ENCODE measurements at regions not wholly inside any gene's neighbourhood (a gene's known extent, or its start where the extent isn't known, plus 50 kb on each side); places are given as distances from the start of the nearest gene placed in this dataset.

GRCh38 chr1:208595745-208596144 lies 351.6 kb upstream of the PLXNA2 start:
- TF ChIP-seq, protein P1, sequence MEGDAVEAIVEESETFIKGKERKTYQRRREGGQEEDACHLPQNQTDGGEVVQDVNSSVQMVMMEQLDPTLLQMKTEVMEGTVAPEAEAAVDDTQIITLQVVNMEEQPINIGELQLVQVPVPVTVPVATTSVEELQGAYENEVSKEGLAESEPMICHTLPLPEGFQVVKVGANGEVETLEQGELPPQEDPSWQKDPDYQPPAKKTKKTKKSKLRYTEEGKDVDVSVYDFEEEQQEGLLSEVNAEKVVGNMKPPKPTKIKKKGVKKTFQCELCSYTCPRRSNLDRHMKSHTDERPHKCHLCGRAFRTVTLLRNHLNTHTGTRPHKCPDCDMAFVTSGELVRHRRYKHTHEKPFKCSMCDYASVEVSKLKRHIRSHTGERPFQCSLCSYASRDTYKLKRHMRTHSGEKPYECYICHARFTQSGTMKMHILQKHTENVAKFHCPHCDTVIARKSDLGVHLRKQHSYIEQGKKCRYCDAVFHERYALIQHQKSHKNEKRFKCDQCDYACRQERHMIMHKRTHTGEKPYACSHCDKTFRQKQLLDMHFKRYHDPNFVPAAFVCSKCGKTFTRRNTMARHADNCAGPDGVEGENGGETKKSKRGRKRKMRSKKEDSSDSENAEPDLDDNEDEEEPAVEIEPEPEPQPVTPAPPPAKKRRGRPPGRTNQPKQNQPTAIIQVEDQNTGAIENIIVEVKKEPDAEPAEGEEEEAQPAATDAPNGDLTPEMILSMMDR (conservative IDR thresholded peaks at IDR 0.05), result no peak
- Mint-ChIP-seq H3K4me1 (peaks cover 22% of the 10 kb centered on the region), H3K27me3 (ENCODE audit: insufficient read depth) (peaks cover 1% of the 10 kb centered on the region), H3K27ac (no peak overlapping the region), H3K4me3 (no peak overlapping the region), H3K9me3 (no peaks in the 10 kb centered on the region), H3K36me3 (ENCODE audit: low read depth) (no peaks in the 10 kb centered on the region)
- no peaks in the 10 kb centered on the region for H3K27me3 ChIP-seq (ENCODE audit: control insufficient read depth, insufficient read depth, low read length, poor library complexity, severe bottlenecking)
- WGBS, 2 experiments (ENCODE audit: insufficient coverage in 1 of 2, insufficient read length in 1 of 2), result 83 to 85% methylated on average over 4 of the region's 4 CpGs
- no peak for DNase-seq
- H3K4me3 ChIP-seq (ENCODE audit: low read length), result no peak overlapping the region
- H3K9ac ChIP-seq (ENCODE audit: extremely low read depth, low read length, poor library complexity, severe bottlenecking), result no peak overlapping the region
- peaks cover 6% of the 10 kb centered on the region for H3K4me1 ChIP-seq (ENCODE audit: control insufficient read depth, insufficient read depth, low read length)
- H3K27ac ChIP-seq (ENCODE audit: low read depth, low read length), result no peak overlapping the region
- H3K36me3 ChIP-seq (ENCODE audit: control insufficient read depth, insufficient read depth, low read length), result no peaks in the 10 kb centered on the region
- H3K9me3 ChIP-seq (ENCODE audit: control insufficient read depth, low read length), result no peaks in the 10 kb centered on the region

- TF ChIP-seq, protein P1 (conservative IDR thresholded peaks at IDR 0.05), result no peak
- Mint-ChIP-seq H3K9me3 (no peaks in the 10 kb centered on the region), H3K27ac (no peak overlapping the region), H3K4me3 (no peak overlapping the region), H3K36me3 (ENCODE audit: low read depth) (no peaks in the 10 kb centered on the region), H3K4me1 (peaks cover 31% of the 10 kb centered on the region), H3K27me3 (ENCODE audit: insufficient read depth) (no peaks in the 10 kb centered on the region)
- Histone ChIP-seq H3K27me3 (ENCODE audit: control insufficient read depth, insufficient read depth, low read length, poor library complexity, severe bottlenecking) (no peaks in the 10 kb centered on the region), H3K9me3 (ENCODE audit: control insufficient read depth, low read length) (no peaks in the 10 kb centered on the region), H3K4me1 (ENCODE audit: control insufficient read depth, insufficient read depth, low read length) (peaks cover 6% of the 10 kb centered on the region), H3K9ac (ENCODE audit: extremely low read depth, low read length, poor library complexity, severe bottlenecking) (no peak overlapping the region), H3K27ac (ENCODE audit: low read depth, low read length) (no peak overlapping the region), H3K4me3 (ENCODE audit: low read length) (no peak overlapping the region), H3K36me3 (ENCODE audit: control insufficient read depth, insufficient read depth, low read length) (no peaks in the 10 kb centered on the region)
- no peak for DNase-seq
- WGBS, 2 experiments (ENCODE audit: insufficient coverage in 1 of 2, insufficient read length in 1 of 2), result 77 to 100% methylated on average over 1 of the region's 1 CpG
Observed at GRCh38 chr1:208597571-208597970, 353.4 kb upstream of the PLXNA2 start.

- 90 to 96% methylated on average over 3 to 4 of the region's 4 CpGs for WGBS, 2 experiments (ENCODE audit: insufficient coverage in 1 of 2, insufficient read length in 1 of 2)
- Mint-ChIP-seq H3K4me1 (peaks cover 31% of the 10 kb centered on the region), H3K27me3 (ENCODE audit: insufficient read depth) (no peaks in the 10 kb centered on the region), H3K9me3 (no peaks in the 10 kb centered on the region), H3K36me3 (ENCODE audit: low read depth) (no peaks in the 10 kb centered on the region), H3K4me3 (no peak overlapping the region), H3K27ac (no peak overlapping the region)
- H3K36me3 ChIP-seq (ENCODE audit: control insufficient read depth, insufficient read depth, low read length), result no peaks in the 10 kb centered on the region
- H3K9me3 ChIP-seq (ENCODE audit: control insufficient read depth, low read length), result no peaks in the 10 kb centered on the region
- H3K9ac ChIP-seq (ENCODE audit: extremely low read depth, low read length, poor library complexity, severe bottlenecking), result no peak overlapping the region
- no peak overlapping the region for H3K27ac ChIP-seq (ENCODE audit: low read depth, low read length)
- no peak overlapping the region for H3K4me3 ChIP-seq (ENCODE audit: low read length)
- H3K27me3 ChIP-seq (ENCODE audit: control insufficient read depth, insufficient read depth, low read length, poor library complexity, severe bottlenecking), result no peaks in the 10 kb centered on the region
- DNase-seq, result no peak
- TF ChIP-seq, protein P1 (conservative IDR thresholded peaks at IDR 0.05), result no peak
- peaks cover 6% of the 10 kb centered on the region for H3K4me1 ChIP-seq (ENCODE audit: control insufficient read depth, insufficient read depth, low read length)
Observed at GRCh38 chr1:208598021-208598420, 353.8 kb upstream of the PLXNA2 start.

Measured in endodermal cell (in vitro differentiated cells).